MM.1S (cell line): ENCODE measurements at regions not wholly inside any gene's neighbourhood (a gene's known extent, or its start where the extent isn't known, plus 50 kb on each side); places are given as distances from the start of the nearest gene placed in this dataset.

ENCODE experiments used
- CTCF ChIP-seq: fragments of 300-600 bp; sonication (generic); IDR thresholded peaks from 2 replicates; pipeline ENCODE4 v1.5.1; 2016; ENCODE audit warnings: antibody characterized with exemption, low read length, mixed read lengths
- EZH2phosphoT487 ChIP-seq: fragments of 300-600 bp; sonication (generic); IDR thresholded peaks from 2 replicates; pipeline ENCODE4 v1.6.1; 2018; ENCODE audit warnings: antibody characterized with exemption, low read length

DNA sequence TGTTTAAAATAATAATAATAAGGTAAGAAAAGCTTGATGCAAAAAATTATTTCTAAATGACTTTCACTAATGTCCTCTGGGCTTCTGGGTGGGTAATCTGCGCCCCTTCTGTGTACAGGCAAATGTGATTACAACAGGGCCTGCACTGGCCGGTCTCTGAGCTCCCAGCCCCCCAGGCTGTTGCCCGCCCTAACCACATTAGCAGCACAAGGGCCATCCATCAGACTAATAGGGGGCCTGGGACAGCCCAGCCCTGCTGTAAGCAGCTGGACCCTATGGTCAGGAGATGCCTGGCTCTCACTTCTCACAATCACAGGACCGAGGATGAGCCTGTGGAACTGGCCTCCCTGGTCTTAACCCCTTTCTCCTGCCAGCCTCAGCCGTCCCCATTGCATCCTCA lies 388.4 kb downstream of the BUD13 start:
- no peak for TF ChIP-seq CTCF
- no peak for TF ChIP-seq EZH2phosphoT487
